ENCODE measurements at regions not wholly inside any gene's neighbourhood (a gene's known extent, or its start where the extent isn't known, plus 50 kb on each side); places are given as distances from the start of the nearest gene placed in this dataset.

GRCh38 chr6:6420107-6420506, 99.6 kb upstream of the F13A1 start:
- Histone ChIP-seq H2AFZ (ENCODE audit: insufficient read depth, low read depth, low read length, poor library complexity, severe bottlenecking) (no peak overlapping the region), H3K79me2 (ENCODE audit: control insufficient read depth, insufficient read depth, low read length) (no peaks in the 10 kb centered on the region), H3K4me3 (ENCODE audit: control extremely low read depth in 1 of 5, extremely low read depth in 1 of 5, insufficient read depth in 1 of 5, low read depth in 2 of 5, low read length in 4 of 5) (no peak overlapping the region), H3K27me3 (replicated peaks in 1 of 4; ENCODE audit: control extremely low read depth in 1 of 4, control insufficient read depth in 3 of 4, insufficient read depth in 4 of 4, low read length in 3 of 4) (peaks cover 0 to 5% (median 2%) of the 10 kb centered on the region in 4 experiments), H3K4me1 (ENCODE audit: control insufficient read depth in 2 of 2, insufficient read depth in 2 of 2, low read length in 2 of 2) (no peaks in the 10 kb centered on the region), H3K36me3 (replicated peaks in 1 of 2; ENCODE audit: control extremely low read depth in 1 of 2, control insufficient read depth in 1 of 2, extremely low read depth in 1 of 2, insufficient read depth in 2 of 2, low read length in 1 of 2) (no peaks in the 10 kb centered on the region), H3K4me2 (replicated peaks; ENCODE audit: low read depth, low read length, poor library complexity, severe bottlenecking) (no peak overlapping the region), H4K20me1 (ENCODE audit: control insufficient read depth, insufficient read depth, low read length, poor library complexity, severe bottlenecking) (no peaks in the 10 kb centered on the region), H3K9me3 (ENCODE audit: control extremely low read depth in 1 of 3, control insufficient read depth in 2 of 3, insufficient read depth in 1 of 3, low read length in 2 of 3) (peaks cover 3 to 11% (median 5%) of the 10 kb centered on the region in 3 donors), H3K27ac (ENCODE audit: low read length in 2 of 2) (no peak overlapping the region), H3K9ac (ENCODE audit: low read length) (no peak overlapping the region)
- intact Hi-C loops (cut with micrococcal nuclease), result no loop called here
- peaks cover 8% of the 10 kb centered on the region for H3K9me3 Mint-ChIP-seq (ENCODE audit: insufficient read depth)
- H3K27ac Mint-ChIP-seq, result no peak overlapping the region
- no peaks in the 10 kb centered on the region for H3K4me1 Mint-ChIP-seq
- POLR2A ChIA-PET, result interaction anchor here (0.5 kb wide), 1 partner anchor 43 kb away, joined by 10 read pairs; no protein-coding TSS in a partner anchor
- CTCF ChIA-PET, result no interaction called here
- TF ChIP-seq EZH2 (IDR thresholded peaks at IDR 0.05; ENCODE audit: borderline replicate concordance, insufficient read depth, low read depth, low read length, poor library complexity, severe bottlenecking), result no peak
- no peak overlapping the region for H3K4me3 Mint-ChIP-seq
- H3K27me3 Mint-ChIP-seq, result peaks cover 20% of the 10 kb centered on the region
- no peak for ATAC-seq (ENCODE audit: low read depth)
- WGBS (ENCODE audit: insufficient coverage), result no CpG with 5 or more reads among the region's 1 CpG
- DNase-seq, result no peak

DNA sequence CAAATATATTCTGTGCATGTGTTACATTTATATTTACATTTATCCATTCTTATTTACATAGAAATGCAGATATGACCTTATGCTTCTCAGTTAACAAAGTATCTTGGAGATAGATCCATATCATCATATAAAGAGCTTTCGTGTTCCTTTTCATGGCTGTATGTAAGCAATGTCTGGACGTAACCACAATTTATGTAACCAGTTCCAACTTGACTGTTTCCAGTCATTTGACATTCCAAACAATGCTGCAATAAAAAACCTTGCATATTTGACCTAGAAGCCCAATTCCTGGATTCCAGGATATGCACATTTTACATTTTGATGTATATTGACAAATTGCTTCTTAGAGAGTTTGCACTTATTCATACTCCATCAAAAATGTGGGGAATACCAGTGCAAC, 113.7 kb upstream of the F13A1 start:
- no peaks in the 10 kb centered on the region for H3K36me3 ChIP-seq (replicated peaks in 1 of 2; ENCODE audit: control extremely low read depth in 1 of 2, control insufficient read depth in 1 of 2, extremely low read depth in 1 of 2, insufficient read depth in 2 of 2, low read length in 1 of 2)
- ATAC-seq (ENCODE audit: low read depth) (no peak), DNase-seq (no peak)
- H3K4me3 ChIP-seq (ENCODE audit: control extremely low read depth in 1 of 5, extremely low read depth in 1 of 5, insufficient read depth in 1 of 5, low read depth in 2 of 5, low read length in 4 of 5), result no peak overlapping the region
- no peaks in the 10 kb centered on the region for H3K79me2 ChIP-seq (ENCODE audit: control insufficient read depth, insufficient read depth, low read length)
- no peaks in the 10 kb centered on the region for H3K27me3 ChIP-seq (replicated peaks in 1 of 4; ENCODE audit: control extremely low read depth in 1 of 4, control insufficient read depth in 3 of 4, insufficient read depth in 4 of 4, low read length in 3 of 4)
- CTCF ChIA-PET, result no interaction called here
- H3K9ac ChIP-seq (ENCODE audit: low read length), result no peak overlapping the region
- no peak overlapping the region for H2AFZ ChIP-seq (ENCODE audit: insufficient read depth, low read depth, low read length, poor library complexity, severe bottlenecking)
- TF ChIP-seq, protein P1, sequence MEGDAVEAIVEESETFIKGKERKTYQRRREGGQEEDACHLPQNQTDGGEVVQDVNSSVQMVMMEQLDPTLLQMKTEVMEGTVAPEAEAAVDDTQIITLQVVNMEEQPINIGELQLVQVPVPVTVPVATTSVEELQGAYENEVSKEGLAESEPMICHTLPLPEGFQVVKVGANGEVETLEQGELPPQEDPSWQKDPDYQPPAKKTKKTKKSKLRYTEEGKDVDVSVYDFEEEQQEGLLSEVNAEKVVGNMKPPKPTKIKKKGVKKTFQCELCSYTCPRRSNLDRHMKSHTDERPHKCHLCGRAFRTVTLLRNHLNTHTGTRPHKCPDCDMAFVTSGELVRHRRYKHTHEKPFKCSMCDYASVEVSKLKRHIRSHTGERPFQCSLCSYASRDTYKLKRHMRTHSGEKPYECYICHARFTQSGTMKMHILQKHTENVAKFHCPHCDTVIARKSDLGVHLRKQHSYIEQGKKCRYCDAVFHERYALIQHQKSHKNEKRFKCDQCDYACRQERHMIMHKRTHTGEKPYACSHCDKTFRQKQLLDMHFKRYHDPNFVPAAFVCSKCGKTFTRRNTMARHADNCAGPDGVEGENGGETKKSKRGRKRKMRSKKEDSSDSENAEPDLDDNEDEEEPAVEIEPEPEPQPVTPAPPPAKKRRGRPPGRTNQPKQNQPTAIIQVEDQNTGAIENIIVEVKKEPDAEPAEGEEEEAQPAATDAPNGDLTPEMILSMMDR (IDR thresholded peaks at IDR 0.05), result no peak
- no peak for TF ChIP-seq EZH2 (IDR thresholded peaks at IDR 0.05; ENCODE audit: borderline replicate concordance, insufficient read depth, low read depth, low read length, poor library complexity, severe bottlenecking)
- no peaks in the 10 kb centered on the region for H3K4me1 ChIP-seq (ENCODE audit: control insufficient read depth in 2 of 2, insufficient read depth in 2 of 2, low read length in 2 of 2)
- Mint-ChIP-seq H3K27me3 (no peaks in the 10 kb centered on the region), H3K4me1 (no peaks in the 10 kb centered on the region), H3K9me3 (ENCODE audit: insufficient read depth) (peaks cover 3% of the 10 kb centered on the region), H3K4me3 (no peak overlapping the region), H3K27ac (no peak overlapping the region)
- H4K20me1 ChIP-seq (ENCODE audit: control insufficient read depth, insufficient read depth, low read length, poor library complexity, severe bottlenecking), result no peaks in the 10 kb centered on the region
- no peak overlapping the region for H3K27ac ChIP-seq (ENCODE audit: low read length in 2 of 2)
- no peak overlapping the region for H3K4me2 ChIP-seq (replicated peaks; ENCODE audit: low read depth, low read length, poor library complexity, severe bottlenecking)
- no peaks in the 10 kb centered on the region for H3K9me3 ChIP-seq (ENCODE audit: control extremely low read depth in 1 of 3, control insufficient read depth in 2 of 3, insufficient read depth in 1 of 3, low read length in 2 of 3)
- POLR2A ChIA-PET, result no interaction called here
- WGBS (ENCODE audit: insufficient coverage), result no CpG with 5 or more reads among the region's 2 CpGs
- intact Hi-C loops (cut with micrococcal nuclease), result no loop called here
